OCI-LY7 (cell line): ENCODE measurements at regions not wholly inside any gene's neighbourhood (a gene's known extent, or its start where the extent isn't known, plus 50 kb on each side); places are given as distances from the start of the nearest gene placed in this dataset.

Source experiments
- BruUV-seq: library from RNA; stranded (reverse); fragments of 400-500 nt; replicated peaks from 2 replicates; lab custom pipeline; 2021; lab: Mats Ljungman, UMichigan
- CTCF ChIA-PET: fragments of 300-600 bp; sonication (Branson Sonifier 250); formaldehyde crosslinking; loops from one replicate; lab custom pipeline; 2022; ENCODE audit warnings: antibody characterized with exemption; ENCODE audit not compliant: unreplicated experiment; lab: Charles Lee
- POLR2A ChIA-PET: fragments of 300-600 bp; sonication (Branson Sonifier 250); formaldehyde crosslinking; loops from one replicate; lab custom pipeline; 2022; ENCODE audit warnings: antibody characterized with exemption; lab: Charles Lee
- DNase-seq: peaks from one replicate; pipeline ENCODE4 v3.0.0-alpha.2; 2015; ENCODE audit warnings: low spot score
- H2AFZ ChIP-seq: fragments of 200-600 bp; sonication (generic), shearing (Covaris generic); 2 replicates; pipeline ENCODE4 v1.6.1; 2014; ENCODE audit warnings: mild to moderate bottlenecking, antibody characterized with exemption, low read length, moderate library complexity
- H3K27ac ChIP-seq: fragments of 200-600 bp; sonication (generic); 2 replicates; pipeline ENCODE4 v1.5.1; 2014; ENCODE audit warnings: mixed run types, low read depth, mild to moderate bottlenecking, moderate library complexity, low read length, inconsistent platforms; ENCODE audit not compliant: poor library complexity, severe bottlenecking
- H3K36me3 ChIP-seq: fragments of 200-600 bp; sonication (generic); 2 replicates; pipeline ENCODE4 v1.6.1; 2014; ENCODE audit warnings: mild to moderate bottlenecking, antibody characterized with exemption, low read length, moderate library complexity, mixed read lengths; ENCODE audit not compliant: insufficient read depth
- H3K4me1 ChIP-seq: fragments of 200-600 bp; sonication (generic); 2 replicates; pipeline ENCODE4 v1.5.1; 2014; ENCODE audit warnings: mild to moderate bottlenecking, low read length; ENCODE audit not compliant: insufficient read depth, poor library complexity, severe bottlenecking
- H3K4me2 ChIP-seq: fragments of 200-600 bp; sonication (generic); 2 replicates; pipeline ENCODE4 v1.6.1; 2014; ENCODE audit warnings: mild to moderate bottlenecking, low read length
- H3K4me3 ChIP-seq: fragments of 200-600 bp; sonication (generic); 2 replicates; pipeline ENCODE4 v1.5.1; 2014; ENCODE audit warnings: mild to moderate bottlenecking, low read depth, low read length; ENCODE audit not compliant: poor library complexity, severe bottlenecking
- H3K79me2 ChIP-seq: fragments of 200-600 bp; sonication (generic); 2 replicates; pipeline ENCODE4 v1.6.1; 2016; ENCODE audit warnings: low read depth, mild to moderate bottlenecking, low read length, moderate library complexity, mixed read lengths; ENCODE audit not compliant: insufficient read depth
- H3K9me2 ChIP-seq: fragments of 200-600 bp; sonication (generic); 2 replicates; pipeline ENCODE4 v1.6.1; 2016; ENCODE audit warnings: mild to moderate bottlenecking, low read length, mixed read lengths; ENCODE audit not compliant: insufficient read depth
- H3K9me3 ChIP-seq: fragments of 200-600 bp; sonication (generic); 2 replicates; pipeline ENCODE4 v1.6.1; 2014; ENCODE audit warnings: mild to moderate bottlenecking, mixed run types, low read length, mixed read lengths
- H4K20me1 ChIP-seq: fragments of 200-600 bp; sonication (generic); 2 replicates; pipeline ENCODE4 v1.6.1; 2014; ENCODE audit warnings: mild to moderate bottlenecking, antibody characterized with exemption, low read length, moderate library complexity, mixed read lengths; ENCODE audit not compliant: insufficient read depth
- EZH2phosphoT487 ChIP-seq: fragments of 200-600 bp; sonication (generic); IDR thresholded peaks from 2 replicates; pipeline ENCODE4 v1.6.1; 2018; ENCODE audit warnings: low read depth, borderline replicate concordance, mild to moderate bottlenecking, mixed run types, antibody characterized with exemption, low read length, moderate library complexity, mixed read lengths
- intact Hi-C: fragments of 100-400 bp; cut with micrococcal nuclease; formaldehyde crosslinking; loops from one replicate; pipeline ENCODE4 v1.10.0; 2022; ENCODE audit not compliant: unreplicated experiment
- TF ChIP-seq, protein P1 (sequence below): fragments of 200-600 bp; sonication (generic); conservative IDR thresholded peaks from 2 replicates; pipeline ENCODE4 v1.5.1; 2014; ENCODE audit warnings: mild to moderate bottlenecking, antibody characterized with exemption, low read length, moderate library complexity, mixed read lengths

DNA sequence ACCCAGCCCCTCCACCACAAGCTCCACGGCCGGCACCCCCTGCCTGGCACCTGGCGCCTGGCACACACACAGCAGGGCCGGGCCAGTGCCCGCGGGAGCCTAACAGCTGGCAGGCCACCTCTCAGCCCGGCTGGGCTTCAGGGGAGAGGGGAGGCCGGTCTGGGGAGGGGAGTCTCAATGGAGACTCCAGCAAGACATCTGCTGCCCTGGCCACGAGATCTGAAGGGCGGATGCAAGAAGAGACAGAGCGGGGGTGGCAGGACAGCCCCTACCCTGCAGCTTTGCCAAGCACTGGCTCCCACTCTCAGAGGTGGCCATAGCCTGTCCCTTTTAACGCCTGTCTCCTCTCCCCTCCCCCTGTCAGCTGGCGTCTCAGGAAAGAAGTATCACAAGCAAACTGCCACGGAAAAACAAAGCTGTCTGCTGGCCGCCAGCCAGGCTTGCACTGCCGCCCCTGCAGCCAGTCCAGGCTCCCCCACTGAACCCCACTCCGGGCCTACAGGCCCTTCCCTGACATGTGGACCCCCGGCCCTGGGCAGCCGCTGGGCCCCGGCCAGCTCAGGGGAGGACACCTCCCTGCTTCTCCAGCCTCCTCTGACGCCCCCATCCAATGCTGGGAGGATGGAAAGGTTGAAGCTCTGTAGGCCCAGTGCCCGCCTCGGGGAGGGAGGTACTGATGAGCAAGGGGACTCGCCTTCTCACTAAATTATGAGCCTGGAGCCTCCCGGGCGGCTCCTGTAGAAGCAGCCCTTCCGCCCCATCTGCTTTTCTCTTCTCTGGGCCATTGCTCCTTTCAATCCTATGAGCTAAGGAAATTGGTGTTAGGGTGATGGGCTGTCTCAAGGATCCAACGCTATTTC, 178.4 kb downstream of the ARHGAP12 start:
- intact Hi-C loops: no loop called here
- POLR2A ChIA-PET: interaction anchor here (0.8 kb wide), 1 partner anchor 296 kb away, joined by 3 read pairs; no protein-coding TSS in a partner anchor

DNA sequence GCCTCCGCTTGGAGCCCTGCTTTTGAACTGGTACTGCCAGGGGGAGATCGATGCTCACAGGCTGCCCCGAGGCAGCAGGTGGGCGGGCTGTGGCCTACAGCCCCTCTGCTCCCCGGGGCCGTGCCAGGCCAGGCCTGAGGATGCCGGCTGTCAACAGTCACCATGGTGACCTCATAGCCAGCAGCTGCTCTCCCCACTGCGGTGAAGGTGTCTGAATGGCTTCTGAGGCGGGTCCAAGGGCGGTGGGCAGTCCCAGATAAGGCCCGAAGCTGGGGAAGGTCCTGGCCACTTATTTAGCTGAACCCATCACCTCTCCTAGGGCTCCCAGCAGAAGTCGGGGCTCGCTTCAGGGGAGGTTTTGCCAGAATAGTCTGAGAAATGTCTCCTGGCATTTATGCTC, 179.3 kb downstream of the ARHGAP12 start:
- BruUV-seq: no TSS peak
- Histone ChIP-seq H3K4me3 (no peak overlapping the region), H3K36me3 (no peaks in the 10 kb centered on the region), H3K27ac (no peak overlapping the region), H3K79me2 (no peaks in the 10 kb centered on the region), H3K4me2 (no peak overlapping the region), H3K9me2 (no peaks in the 10 kb centered on the region), H3K4me1 (no peaks in the 10 kb centered on the region), H4K20me1 (no peaks in the 10 kb centered on the region), H3K9me3 (no peaks in the 10 kb centered on the region), H2AFZ (no peak overlapping the region)
- no peak for DNase-seq
- intact Hi-C loops: no loop called here
- TF ChIP-seq, protein P1, sequence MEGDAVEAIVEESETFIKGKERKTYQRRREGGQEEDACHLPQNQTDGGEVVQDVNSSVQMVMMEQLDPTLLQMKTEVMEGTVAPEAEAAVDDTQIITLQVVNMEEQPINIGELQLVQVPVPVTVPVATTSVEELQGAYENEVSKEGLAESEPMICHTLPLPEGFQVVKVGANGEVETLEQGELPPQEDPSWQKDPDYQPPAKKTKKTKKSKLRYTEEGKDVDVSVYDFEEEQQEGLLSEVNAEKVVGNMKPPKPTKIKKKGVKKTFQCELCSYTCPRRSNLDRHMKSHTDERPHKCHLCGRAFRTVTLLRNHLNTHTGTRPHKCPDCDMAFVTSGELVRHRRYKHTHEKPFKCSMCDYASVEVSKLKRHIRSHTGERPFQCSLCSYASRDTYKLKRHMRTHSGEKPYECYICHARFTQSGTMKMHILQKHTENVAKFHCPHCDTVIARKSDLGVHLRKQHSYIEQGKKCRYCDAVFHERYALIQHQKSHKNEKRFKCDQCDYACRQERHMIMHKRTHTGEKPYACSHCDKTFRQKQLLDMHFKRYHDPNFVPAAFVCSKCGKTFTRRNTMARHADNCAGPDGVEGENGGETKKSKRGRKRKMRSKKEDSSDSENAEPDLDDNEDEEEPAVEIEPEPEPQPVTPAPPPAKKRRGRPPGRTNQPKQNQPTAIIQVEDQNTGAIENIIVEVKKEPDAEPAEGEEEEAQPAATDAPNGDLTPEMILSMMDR: no peak
- TF ChIP-seq EZH2phosphoT487: no peak
- CTCF ChIA-PET: no interaction called here
- POLR2A ChIA-PET: no interaction called here

More for the DNA sequence above, 178.4 kb downstream of the ARHGAP12 start:
- H3K36me3 ChIP-seq: no peaks in the 10 kb centered on the region
- no peaks in the 10 kb centered on the region for H3K9me3 ChIP-seq
- H3K9me2 ChIP-seq: no peaks in the 10 kb centered on the region
- H3K4me2 ChIP-seq: no peak overlapping the region
- H4K20me1 ChIP-seq: no peaks in the 10 kb centered on the region
- H3K4me1 ChIP-seq: no peaks in the 10 kb centered on the region
- no peak overlapping the region for H3K27ac ChIP-seq
- no TSS peak for BruUV-seq
- H3K4me3 ChIP-seq: no peak overlapping the region
- DNase-seq: no peak
- H2AFZ ChIP-seq: no peak overlapping the region
- H3K79me2 ChIP-seq: no peaks in the 10 kb centered on the region
- TF ChIP-seq, protein P1: no peak
- TF ChIP-seq EZH2phosphoT487: no peak
- CTCF ChIA-PET: no interaction called here
